GM12878 (cell line): ENCODE measurements at regions not wholly inside any gene's neighbourhood (a gene's known extent, or its start where the extent isn't known, plus 50 kb on each side); places are given as distances from the start of the nearest gene placed in this dataset.

Source experiments
- CHD2 ChIP-seq: IDR thresholded peaks from 2 replicates; pipeline ENCODE4 v1.6.1; 2011; ENCODE audit warnings: low read depth, low read length, improper control_type of control experiment, borderline replicate concordance
- EZH2 ChIP-seq: IDR thresholded peaks from 2 replicates; pipeline ENCODE4 v1.6.1; 2012; ENCODE audit warnings: low read depth, mild to moderate bottlenecking, control low read depth, inconsistent platforms, low read length, borderline replicate concordance; ENCODE audit not compliant: control insufficient read depth
- JUND ChIP-seq: IDR thresholded peaks from 2 replicates; pipeline ENCODE4 v1.6.1; 2012; ENCODE audit warnings: low read depth, mild to moderate bottlenecking, low read length, improper control_type of control experiment, moderate library complexity
- ZNF274 ChIP-seq: IDR thresholded peaks from one replicate; pipeline ENCODE4 v1.8.0; 2011; ENCODE audit not compliant: insufficient read length, insufficient read depth
- TF ChIP-seq, protein P1 (sequence below): IDR thresholded peaks from 2 replicates; pipeline ENCODE4 v1.6.1; 2011; ENCODE audit warnings: mild to moderate bottlenecking, low read depth, low read length, moderate library complexity; ENCODE audit not compliant: insufficient replicate concordance
- TF ChIP-seq, protein P2 (sequence below), 3 experiments: IDR thresholded peaks in 2 of 3; conservative IDR thresholded peaks in 1 of 3; 2 replicates each; pipeline ENCODE4 v1.5.1; 2011; ENCODE audit warnings: low read depth in 3 of 3, low read length in 3 of 3, mild to moderate bottlenecking in 3 of 3, control low read depth in 2 of 3, moderate library complexity in 2 of 3, inconsistent platforms in 1 of 3, mixed read lengths in 1 of 3; ENCODE audit not compliant: control insufficient read depth in 2 of 3, insufficient read depth in 1 of 3; ENCODE audit errors: extremely low read depth in 1 of 3
- TF ChIP-seq, protein P3 (sequence below): IDR thresholded peaks from 2 replicates; pipeline ENCODE4 v1.6.1; 2011; ENCODE audit warnings: borderline replicate concordance, low read depth, mild to moderate bottlenecking, moderate library complexity, low read length; ENCODE audit not compliant: insufficient read depth, poor library complexity, severe bottlenecking

DNA sequence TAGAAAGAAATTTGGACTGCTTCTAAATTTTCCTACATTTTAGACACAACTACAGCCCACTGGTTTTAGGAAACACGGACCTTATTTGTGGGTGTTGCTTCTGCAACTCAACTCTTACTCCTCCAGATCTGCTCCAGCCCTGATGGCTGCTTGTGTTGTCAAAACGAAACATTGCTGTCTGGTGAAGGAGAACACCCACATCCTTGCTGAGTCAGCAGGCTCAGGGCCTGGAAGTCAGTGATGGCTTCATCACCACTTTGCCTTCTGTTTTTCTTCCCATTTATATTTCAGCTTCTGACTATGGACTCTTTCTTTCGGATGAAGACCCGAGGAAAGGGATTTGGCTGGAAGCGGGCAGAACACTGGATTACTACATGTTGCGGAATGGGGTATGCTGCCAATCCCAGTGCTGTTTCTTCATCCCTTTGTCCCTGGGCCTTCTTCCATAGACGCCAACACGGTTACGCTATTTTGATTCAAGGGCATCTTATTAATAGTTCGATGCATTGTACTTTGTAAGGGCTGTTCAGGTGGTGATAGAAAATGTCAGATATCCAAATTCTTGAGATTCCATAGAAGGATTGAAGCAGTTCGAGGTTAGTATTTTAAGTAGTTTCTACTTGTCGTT is 392.6 kb upstream of the TPM1 start:
- TF ChIP-seq, protein P1, sequence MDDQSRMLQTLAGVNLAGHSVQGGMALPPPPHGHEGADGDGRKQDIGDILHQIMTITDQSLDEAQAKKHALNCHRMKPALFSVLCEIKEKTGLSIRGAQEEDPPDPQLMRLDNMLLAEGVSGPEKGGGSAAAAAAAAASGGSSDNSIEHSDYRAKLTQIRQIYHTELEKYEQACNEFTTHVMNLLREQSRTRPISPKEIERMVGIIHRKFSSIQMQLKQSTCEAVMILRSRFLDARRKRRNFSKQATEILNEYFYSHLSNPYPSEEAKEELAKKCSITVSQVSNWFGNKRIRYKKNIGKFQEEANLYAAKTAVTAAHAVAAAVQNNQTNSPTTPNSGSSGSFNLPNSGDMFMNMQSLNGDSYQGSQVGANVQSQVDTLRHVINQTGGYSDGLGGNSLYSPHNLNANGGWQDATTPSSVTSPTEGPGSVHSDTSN: no peak
- TF ChIP-seq JUND (no peak), EZH2 (no peak), ZNF274 (no peak), CHD2 (no peak)
- TF ChIP-seq, protein P2, sequence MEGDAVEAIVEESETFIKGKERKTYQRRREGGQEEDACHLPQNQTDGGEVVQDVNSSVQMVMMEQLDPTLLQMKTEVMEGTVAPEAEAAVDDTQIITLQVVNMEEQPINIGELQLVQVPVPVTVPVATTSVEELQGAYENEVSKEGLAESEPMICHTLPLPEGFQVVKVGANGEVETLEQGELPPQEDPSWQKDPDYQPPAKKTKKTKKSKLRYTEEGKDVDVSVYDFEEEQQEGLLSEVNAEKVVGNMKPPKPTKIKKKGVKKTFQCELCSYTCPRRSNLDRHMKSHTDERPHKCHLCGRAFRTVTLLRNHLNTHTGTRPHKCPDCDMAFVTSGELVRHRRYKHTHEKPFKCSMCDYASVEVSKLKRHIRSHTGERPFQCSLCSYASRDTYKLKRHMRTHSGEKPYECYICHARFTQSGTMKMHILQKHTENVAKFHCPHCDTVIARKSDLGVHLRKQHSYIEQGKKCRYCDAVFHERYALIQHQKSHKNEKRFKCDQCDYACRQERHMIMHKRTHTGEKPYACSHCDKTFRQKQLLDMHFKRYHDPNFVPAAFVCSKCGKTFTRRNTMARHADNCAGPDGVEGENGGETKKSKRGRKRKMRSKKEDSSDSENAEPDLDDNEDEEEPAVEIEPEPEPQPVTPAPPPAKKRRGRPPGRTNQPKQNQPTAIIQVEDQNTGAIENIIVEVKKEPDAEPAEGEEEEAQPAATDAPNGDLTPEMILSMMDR (IDR thresholded peaks at IDR 0.05 in 2 of 3, conservative IDR thresholded peaks at IDR 0.05 in 1 of 3; ENCODE audit: control insufficient read depth in 2 of 3, extremely low read depth in 1 of 3, insufficient read depth in 1 of 3, low read depth in 3 of 3, low read length in 3 of 3): no peak
- TF ChIP-seq, protein P3, sequence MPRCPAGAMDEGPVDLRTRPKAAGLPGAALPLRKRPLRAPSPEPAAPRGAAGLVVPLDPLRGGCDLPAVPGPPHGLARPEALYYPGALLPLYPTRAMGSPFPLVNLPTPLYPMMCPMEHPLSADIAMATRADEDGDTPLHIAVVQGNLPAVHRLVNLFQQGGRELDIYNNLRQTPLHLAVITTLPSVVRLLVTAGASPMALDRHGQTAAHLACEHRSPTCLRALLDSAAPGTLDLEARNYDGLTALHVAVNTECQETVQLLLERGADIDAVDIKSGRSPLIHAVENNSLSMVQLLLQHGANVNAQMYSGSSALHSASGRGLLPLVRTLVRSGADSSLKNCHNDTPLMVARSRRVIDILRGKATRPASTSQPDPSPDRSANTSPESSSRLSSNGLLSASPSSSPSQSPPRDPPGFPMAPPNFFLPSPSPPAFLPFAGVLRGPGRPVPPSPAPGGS: no peak
